GM23338 (cell line): ENCODE measurements at regions not wholly inside any gene's neighbourhood (a gene's known extent, or its start where the extent isn't known, plus 50 kb on each side); places are given as distances from the start of the nearest gene placed in this dataset.

Experiments used
- ATAC-seq: fragments of 200-7000 bp; cut with Tn5 transposase; 3 replicates; pipeline ENCODE4 v1.9.1; 2020
- DNase-seq: peaks from one replicate; pipeline ENCODE4 v3.0.0-alpha.2; 2015; ENCODE audit warnings: low spot score
- H2AFZ ChIP-seq: fragments of 200-600 bp; sonication (generic); 2 replicates; pipeline ENCODE4 v1.8.0; 2016; ENCODE audit warnings: antibody characterized with exemption, mild to moderate bottlenecking, moderate library complexity
- H3F3A ChIP-seq: fragments of 200-600 bp; sonication (generic); replicated peaks from 2 replicates; pipeline ENCODE4 v1.8.0; 2017; ENCODE audit warnings: antibody characterized with exemption, mixed run types, low read depth
- H3K27ac ChIP-seq: fragments of 200-600 bp; sonication (generic); 2 replicates; pipeline ENCODE4 v1.6.1; 2016; ENCODE audit warnings: low read depth
- H3K27me3 ChIP-seq: fragments of 200-600 bp; sonication (generic); 2 replicates; pipeline ENCODE4 v1.8.0; 2016; ENCODE audit warnings: mild to moderate bottlenecking, mixed run types, moderate library complexity; ENCODE audit not compliant: insufficient read depth
- H3K36me3 ChIP-seq: fragments of 200-600 bp; sonication (generic); 2 replicates; pipeline ENCODE4 v1.8.0; 2016; ENCODE audit warnings: mild to moderate bottlenecking; ENCODE audit not compliant: insufficient read depth
- H3K4me1 ChIP-seq: fragments of 200-600 bp; sonication (generic); 2 replicates; pipeline ENCODE4 v1.8.0; 2016; ENCODE audit warnings: mild to moderate bottlenecking, moderate library complexity; ENCODE audit not compliant: insufficient read depth
- H3K4me2 ChIP-seq: fragments of 200-600 bp; sonication (generic); 2 replicates; pipeline ENCODE4 v1.7.1; 2017; ENCODE audit warnings: mixed run types
- H3K4me3 ChIP-seq: fragments of 200-600 bp; sonication (generic); 2 replicates; pipeline ENCODE4 v1.6.1; 2016; ENCODE audit warnings: mixed run types
- H3K79me2 ChIP-seq: fragments of 200-600 bp; sonication (generic); replicated peaks from 2 replicates; pipeline ENCODE4 v1.8.0; 2017; ENCODE audit warnings: mild to moderate bottlenecking; ENCODE audit not compliant: insufficient read depth
- H3K9me2 ChIP-seq: fragments of 200-600 bp; sonication (generic); 2 replicates; pipeline ENCODE4 v1.8.0; 2017; ENCODE audit not compliant: insufficient read depth
- H4K20me1 ChIP-seq: fragments of 200-600 bp; sonication (generic); replicated peaks from 2 replicates; pipeline ENCODE4 v1.8.0; 2017; ENCODE audit warnings: mild to moderate bottlenecking; ENCODE audit not compliant: insufficient read depth
- H3K27ac Mint-ChIP-seq: 2 replicates; pipeline ENCODE4 v1.8.0; 2020; ENCODE audit warnings: inconsistent platforms, mild to moderate bottlenecking, moderate library complexity, mixed read lengths
- H3K27me3 Mint-ChIP-seq: 3 replicates; pipeline ENCODE4 v1.8.0; 2022; ENCODE audit warnings: low read depth, mild to moderate bottlenecking, moderate library complexity, mixed read lengths, inconsistent platforms; ENCODE audit not compliant: insufficient read depth, poor library complexity
- H3K36me3 Mint-ChIP-seq: 3 replicates; pipeline ENCODE4 v1.8.0; 2021; ENCODE audit warnings: low read depth, mild to moderate bottlenecking, inconsistent platforms, moderate library complexity, mixed read lengths
- H3K4me1 Mint-ChIP-seq: 3 replicates; pipeline ENCODE4 v1.8.0; 2020; ENCODE audit warnings: mild to moderate bottlenecking, inconsistent platforms, mixed read lengths
- H3K4me3 Mint-ChIP-seq: 3 replicates; pipeline ENCODE4 v1.8.0; 2021; ENCODE audit warnings: moderate library complexity, mild to moderate bottlenecking, inconsistent platforms, mixed read lengths
- H3K9me3 Mint-ChIP-seq: 3 replicates; pipeline ENCODE4 v1.8.0; 2020; ENCODE audit warnings: moderate library complexity, mild to moderate bottlenecking, inconsistent platforms, mixed read lengths
- CREB1 ChIP-seq: fragments of 250-450 bp; sonication (Bioruptor Pico); IDR thresholded peaks from 2 replicates; pipeline ENCODE4 v1.5.0; 2020; ENCODE audit warnings: low read depth, mild to moderate bottlenecking, moderate library complexity
- EZH2 ChIP-seq: fragments of 200-600 bp; sonication (generic); IDR thresholded peaks from one replicate; pipeline ENCODE4 v1.8.0; 2017; ENCODE audit warnings: antibody characterized with exemption, mild to moderate bottlenecking, low read depth; ENCODE audit not compliant: unreplicated experiment
- NANOG ChIP-seq: IDR thresholded peaks from 2 replicates; pipeline ENCODE4 v1.6.1; 2016; ENCODE audit warnings: antibody characterized with exemption, borderline replicate concordance
- POLR2AphosphoS5 ChIP-seq: IDR thresholded peaks from 2 replicates; pipeline ENCODE4 v1.6.1; 2016; ENCODE audit warnings: antibody characterized with exemption, low read depth
- TF ChIP-seq, protein P1 (sequence below): fragments of 250-450 bp; sonication (Bioruptor Pico); IDR thresholded peaks from 2 replicates; pipeline ENCODE4 v1.5.0; 2020; ENCODE audit warnings: mild to moderate bottlenecking, moderate library complexity
- TF ChIP-seq, protein P2 (sequence below), 2 experiments: fragments of 200-600 bp in 1 of 2; sonication (generic) in 1 of 2; conservative IDR thresholded peaks; 2 replicates each; pipeline versions ENCODE4 v1.5.1 to v1.6.1; 2016 to 2017; ENCODE audit warnings: antibody characterized with exemption in 2 of 2, low read depth in 2 of 2, mild to moderate bottlenecking in 2 of 2, moderate library complexity in 1 of 2

GRCh38 chr3:157794771-157795170 lies 291.6 kb upstream of the VEPH1 start (continued):
- TF ChIP-seq, protein P1, sequence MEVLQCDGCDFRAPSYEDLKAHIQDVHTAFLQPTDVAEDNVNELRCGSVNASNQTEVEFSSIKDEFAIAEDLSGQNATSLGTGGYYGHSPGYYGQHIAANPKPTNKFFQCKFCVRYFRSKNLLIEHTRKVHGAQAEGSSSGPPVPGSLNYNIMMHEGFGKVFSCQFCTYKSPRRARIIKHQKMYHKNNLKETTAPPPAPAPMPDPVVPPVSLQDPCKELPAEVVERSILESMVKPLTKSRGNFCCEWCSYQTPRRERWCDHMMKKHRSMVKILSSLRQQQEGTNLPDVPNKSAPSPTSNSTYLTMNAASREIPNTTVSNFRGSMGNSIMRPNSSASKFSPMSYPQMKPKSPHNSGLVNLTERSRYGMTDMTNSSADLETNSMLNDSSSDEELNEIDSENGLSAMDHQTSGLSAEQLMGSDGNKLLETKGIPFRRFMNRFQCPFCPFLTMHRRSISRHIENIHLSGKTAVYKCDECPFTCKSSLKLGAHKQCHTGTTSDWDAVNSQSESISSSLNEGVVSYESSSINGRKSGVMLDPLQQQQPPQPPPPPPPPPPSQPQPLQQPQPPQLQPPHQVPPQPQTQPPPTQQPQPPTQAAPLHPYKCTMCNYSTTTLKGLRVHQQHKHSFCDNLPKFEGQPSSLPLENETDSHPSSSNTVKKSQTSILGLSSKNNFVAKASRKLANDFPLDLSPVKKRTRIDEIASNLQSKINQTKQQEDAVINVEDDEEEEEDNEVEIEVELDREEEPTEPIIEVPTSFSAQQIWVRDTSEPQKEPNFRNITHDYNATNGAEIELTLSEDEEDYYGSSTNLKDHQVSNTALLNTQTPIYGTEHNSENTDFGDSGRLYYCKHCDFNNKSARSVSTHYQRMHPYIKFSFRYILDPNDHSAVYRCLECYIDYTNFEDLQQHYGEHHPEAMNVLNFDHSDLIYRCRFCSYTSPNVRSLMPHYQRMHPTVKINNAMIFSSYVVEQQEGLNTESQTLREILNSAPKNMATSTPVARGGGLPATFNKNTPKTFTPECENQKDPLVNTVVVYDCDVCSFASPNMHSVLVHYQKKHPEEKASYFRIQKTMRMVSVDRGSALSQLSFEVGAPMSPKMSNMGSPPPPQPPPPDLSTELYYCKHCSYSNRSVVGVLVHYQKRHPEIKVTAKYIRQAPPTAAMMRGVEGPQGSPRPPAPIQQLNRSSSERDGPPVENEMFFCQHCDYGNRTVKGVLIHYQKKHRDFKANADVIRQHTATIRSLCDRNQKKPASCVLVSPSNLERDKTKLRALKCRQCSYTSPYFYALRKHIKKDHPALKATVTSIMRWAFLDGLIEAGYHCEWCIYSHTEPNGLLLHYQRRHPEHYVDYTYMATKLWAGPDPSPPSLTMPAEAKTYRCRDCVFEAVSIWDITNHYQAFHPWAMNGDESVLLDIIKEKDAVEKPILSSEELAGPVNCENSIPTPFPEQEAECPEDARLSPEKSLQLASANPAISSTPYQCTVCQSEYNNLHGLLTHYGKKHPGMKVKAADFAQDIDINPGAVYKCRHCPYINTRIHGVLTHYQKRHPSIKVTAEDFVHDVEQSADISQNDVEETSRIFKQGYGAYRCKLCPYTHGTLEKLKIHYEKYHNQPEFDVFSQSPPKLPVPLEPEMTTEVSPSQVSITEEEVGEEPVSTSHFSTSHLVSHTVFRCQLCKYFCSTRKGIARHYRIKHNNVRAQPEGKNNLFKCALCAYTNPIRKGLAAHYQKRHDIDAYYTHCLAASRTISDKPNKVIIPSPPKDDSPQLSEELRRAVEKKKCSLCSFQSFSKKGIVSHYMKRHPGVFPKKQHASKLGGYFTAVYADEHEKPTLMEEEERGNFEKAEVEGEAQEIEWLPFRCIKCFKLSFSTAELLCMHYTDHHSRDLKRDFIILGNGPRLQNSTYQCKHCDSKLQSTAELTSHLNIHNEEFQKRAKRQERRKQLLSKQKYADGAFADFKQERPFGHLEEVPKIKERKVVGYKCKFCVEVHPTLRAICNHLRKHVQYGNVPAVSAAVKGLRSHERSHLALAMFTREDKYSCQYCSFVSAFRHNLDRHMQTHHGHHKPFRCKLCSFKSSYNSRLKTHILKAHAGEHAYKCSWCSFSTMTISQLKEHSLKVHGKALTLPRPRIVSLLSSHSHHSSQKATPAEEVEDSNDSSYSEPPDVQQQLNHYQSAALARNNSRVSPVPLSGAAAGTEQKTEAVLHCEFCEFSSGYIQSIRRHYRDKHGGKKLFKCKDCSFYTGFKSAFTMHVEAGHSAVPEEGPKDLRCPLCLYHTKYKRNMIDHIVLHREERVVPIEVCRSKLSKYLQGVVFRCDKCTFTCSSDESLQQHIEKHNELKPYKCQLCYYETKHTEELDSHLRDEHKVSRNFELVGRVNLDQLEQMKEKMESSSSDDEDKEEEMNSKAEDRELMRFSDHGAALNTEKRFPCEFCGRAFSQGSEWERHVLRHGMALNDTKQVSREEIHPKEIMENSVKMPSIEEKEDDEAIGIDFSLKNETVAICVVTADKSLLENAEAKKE: no peak
- no peak for TF ChIP-seq CREB1 (CRISPR knock-in tag)

- Histone ChIP-seq H3K36me3 (no peaks in the 10 kb centered on the region), H3K4me2 (no peak overlapping the region), H3K9me2 (peaks cover 9% of the 10 kb centered on the region; the same call in 1 of the 2 replicates), H3K27ac (no peak overlapping the region), H3K79me2 (no peaks in the 10 kb centered on the region), H2AFZ (no peak overlapping the region; the same call in 1 of the 2 replicates), H4K20me1 (no peaks in the 10 kb centered on the region), H3K27me3 (no peaks in the 10 kb centered on the region), H3K4me3 (no peak overlapping the region), H3K4me1 (no peaks in the 10 kb centered on the region), H3F3A (no peaks in the 10 kb centered on the region)
- Mint-ChIP-seq H3K4me3 (no peak overlapping the region), H3K9me3 (peaks cover 4% of the 10 kb centered on the region; the same call in 2 of the 3 replicates), H3K27me3 (peaks cover 3% of the 10 kb centered on the region), H3K36me3 (no peaks in the 10 kb centered on the region; the same call in 2 of the 3 replicates), H3K4me1 (no peaks in the 10 kb centered on the region), H3K27ac (no peak overlapping the region)
- ATAC-seq (no peak), DNase-seq (no peak)
- TF ChIP-seq EZH2: no peak
Measured at GRCh38 chr3:157793745-157794144, 290.5 kb upstream of the VEPH1 start.

DNA sequence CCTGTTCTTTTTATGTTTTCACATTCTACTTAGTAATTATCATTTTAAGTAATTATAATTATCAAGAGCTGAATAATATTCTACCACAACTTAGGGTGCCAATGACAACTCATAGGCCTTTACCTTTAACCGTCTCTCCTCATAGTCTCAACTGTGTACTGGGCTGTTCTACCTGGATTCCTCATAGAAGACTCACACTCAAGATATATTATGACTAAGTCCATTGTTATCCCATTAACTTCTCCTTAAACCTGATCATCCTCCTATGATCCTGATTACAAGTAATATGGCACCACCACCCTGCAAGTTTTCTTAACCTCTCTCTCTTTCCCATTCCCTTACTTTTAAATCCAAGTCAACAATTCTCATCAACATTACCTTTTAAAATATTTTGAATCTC lies 285.9 kb upstream of the VEPH1 start:
- Mint-ChIP-seq H3K4me3 (no peak overlapping the region), H3K36me3 (no peaks in the 10 kb centered on the region), H3K4me1 (no peaks in the 10 kb centered on the region), H3K27ac (no peak overlapping the region), H3K9me3 (no peaks in the 10 kb centered on the region), H3K27me3 (peaks cover 3% of the 10 kb centered on the region)
- DNase-seq (no peak), ATAC-seq (no peak)
- Histone ChIP-seq H4K20me1 (no peaks in the 10 kb centered on the region), H3F3A (no peaks in the 10 kb centered on the region), H3K4me3 (no peak overlapping the region), H3K4me2 (no peak overlapping the region), H2AFZ (no peak overlapping the region), H3K79me2 (no peaks in the 10 kb centered on the region), H3K9me2 (peaks cover 13% of the 10 kb centered on the region; the same call in 1 of the 2 replicates), H3K27me3 (no peaks in the 10 kb centered on the region), H3K36me3 (no peaks in the 10 kb centered on the region), H3K4me1 (no peaks in the 10 kb centered on the region), H3K27ac (no peak overlapping the region)
- TF ChIP-seq, protein P2, sequence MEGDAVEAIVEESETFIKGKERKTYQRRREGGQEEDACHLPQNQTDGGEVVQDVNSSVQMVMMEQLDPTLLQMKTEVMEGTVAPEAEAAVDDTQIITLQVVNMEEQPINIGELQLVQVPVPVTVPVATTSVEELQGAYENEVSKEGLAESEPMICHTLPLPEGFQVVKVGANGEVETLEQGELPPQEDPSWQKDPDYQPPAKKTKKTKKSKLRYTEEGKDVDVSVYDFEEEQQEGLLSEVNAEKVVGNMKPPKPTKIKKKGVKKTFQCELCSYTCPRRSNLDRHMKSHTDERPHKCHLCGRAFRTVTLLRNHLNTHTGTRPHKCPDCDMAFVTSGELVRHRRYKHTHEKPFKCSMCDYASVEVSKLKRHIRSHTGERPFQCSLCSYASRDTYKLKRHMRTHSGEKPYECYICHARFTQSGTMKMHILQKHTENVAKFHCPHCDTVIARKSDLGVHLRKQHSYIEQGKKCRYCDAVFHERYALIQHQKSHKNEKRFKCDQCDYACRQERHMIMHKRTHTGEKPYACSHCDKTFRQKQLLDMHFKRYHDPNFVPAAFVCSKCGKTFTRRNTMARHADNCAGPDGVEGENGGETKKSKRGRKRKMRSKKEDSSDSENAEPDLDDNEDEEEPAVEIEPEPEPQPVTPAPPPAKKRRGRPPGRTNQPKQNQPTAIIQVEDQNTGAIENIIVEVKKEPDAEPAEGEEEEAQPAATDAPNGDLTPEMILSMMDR (conservative IDR thresholded peaks at IDR 0.05; ENCODE audit: low read depth in 2 of 2): no peak
- TF ChIP-seq NANOG (no peak), POLR2AphosphoS5 (no peak)
